AML-193 (cell line): ENCODE measurements at regions not wholly inside any gene's neighbourhood (a gene's known extent, or its start where the extent isn't known, plus 50 kb on each side); places are given as distances from the start of the nearest gene placed in this dataset.
A peak's percentile ranks its signal among the peaks of the same experiment; 100 is the strongest.
"Not testable (repeated sequence)": the region's sequence is repeated elsewhere in the genome, so short reads cannot be mapped to it uniquely, and the experiment has no call there.

Source experiments
- DNase-seq, 2 experiments: peaks; one replicate each; lab custom pipeline; 2025; lab: John Stamatoyannopoulos, UW

GRCh38 chr19:30815889-30816580 is 443.9 kb downstream of the ZNF536 start:
- no peak for DNase-seq

DNA sequence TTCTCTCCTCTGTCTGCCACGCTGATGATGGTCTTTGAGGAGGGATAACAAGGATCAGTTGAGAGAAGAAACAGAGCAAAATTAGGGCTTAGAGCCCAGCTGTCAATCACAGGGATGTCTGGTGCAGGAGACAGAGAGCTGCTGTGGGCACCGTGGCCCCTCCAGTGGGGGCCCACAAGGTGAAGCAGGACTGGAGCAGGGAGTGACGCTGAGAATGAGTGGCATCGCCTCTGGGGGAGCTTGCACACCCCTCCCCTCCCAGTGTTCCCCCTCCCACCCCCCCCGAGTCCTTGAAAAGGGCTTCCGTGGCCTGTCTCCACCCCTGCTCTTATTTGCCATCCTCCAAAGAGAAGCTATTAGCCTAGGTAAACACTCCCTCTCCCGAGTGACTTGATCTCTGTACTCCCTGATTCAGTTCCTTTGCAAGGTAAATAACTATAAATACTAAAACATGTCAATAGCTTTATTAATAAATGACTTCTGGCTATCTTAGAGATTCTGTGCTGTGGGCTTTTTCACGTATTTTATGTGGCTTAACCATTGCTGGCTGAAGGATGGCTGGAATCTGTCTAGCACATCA is 440.0 kb downstream of the ZNF536 start:
- DNase-seq = no peak

DNA sequence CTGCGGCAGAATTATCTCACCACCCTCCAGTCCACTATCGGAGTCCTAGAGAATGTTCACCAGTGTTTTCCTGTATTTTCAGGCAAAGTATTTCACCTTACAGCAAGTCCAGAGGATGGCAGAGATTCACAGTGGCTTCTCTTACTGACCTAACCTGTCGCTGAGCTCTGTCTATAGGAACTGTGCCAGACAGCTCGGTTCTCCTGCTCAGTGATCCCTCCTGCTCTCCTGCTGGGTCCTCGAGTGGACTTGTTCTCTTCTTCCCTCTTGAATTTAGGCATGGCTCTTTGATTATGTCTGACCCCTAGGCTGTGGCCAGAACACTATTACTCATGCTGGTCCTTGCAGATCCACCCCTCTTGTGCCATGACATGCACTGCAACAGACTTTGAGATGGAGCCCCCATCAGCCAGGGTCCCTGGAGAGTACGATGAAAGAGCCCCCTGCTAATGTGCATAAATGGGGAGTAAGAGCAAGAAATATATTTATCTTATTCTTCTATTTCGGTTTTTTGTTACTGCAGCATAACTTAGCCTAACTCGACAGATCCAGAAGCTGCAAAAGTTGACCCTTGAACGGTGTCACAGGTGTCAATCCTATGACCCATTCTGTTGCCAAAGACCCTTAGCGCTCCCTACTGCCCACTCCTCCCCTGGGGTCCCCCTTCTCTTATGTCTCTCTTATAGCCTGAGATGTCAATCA is 439.4 kb downstream of the ZNF536 start:
- DNase-seq = no peak

GRCh38 chr19:30810726-30811125 is 438.5 kb downstream of the ZNF536 start:
- DNase-seq = no peak

DNA sequence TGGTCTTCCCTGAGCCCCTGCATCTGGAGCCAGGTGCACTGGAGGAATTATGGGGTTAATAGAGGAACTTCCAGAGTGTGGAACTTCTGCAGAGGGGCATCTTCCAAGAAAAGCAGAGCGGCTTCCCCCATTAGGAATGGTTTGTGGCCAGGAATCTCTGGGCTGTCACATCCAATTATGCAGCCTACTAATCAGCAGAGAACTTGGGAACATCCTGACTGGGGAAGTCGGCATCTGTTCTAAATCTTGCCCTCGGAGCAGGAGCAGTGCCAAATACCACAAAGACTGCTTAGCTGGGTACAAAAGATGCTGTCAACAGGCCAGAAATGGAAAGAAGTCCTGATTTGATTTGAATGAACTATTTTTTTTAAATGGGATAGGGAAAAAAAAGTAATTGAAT is 435.1 kb downstream of the ZNF536 start:
- no peak for DNase-seq

GRCh38 chr19:30806311-30806710 is 434.1 kb downstream of the ZNF536 start:
- no peak for DNase-seq

GRCh38 chr19:30804751-30805150 is 432.6 kb downstream of the ZNF536 start:
- DNase-seq = no peak

- not testable (repeated sequence) for DNase-seq
Measured at GRCh38 chr19:30804333-30804732, 432.1 kb downstream of the ZNF536 start.

DNA sequence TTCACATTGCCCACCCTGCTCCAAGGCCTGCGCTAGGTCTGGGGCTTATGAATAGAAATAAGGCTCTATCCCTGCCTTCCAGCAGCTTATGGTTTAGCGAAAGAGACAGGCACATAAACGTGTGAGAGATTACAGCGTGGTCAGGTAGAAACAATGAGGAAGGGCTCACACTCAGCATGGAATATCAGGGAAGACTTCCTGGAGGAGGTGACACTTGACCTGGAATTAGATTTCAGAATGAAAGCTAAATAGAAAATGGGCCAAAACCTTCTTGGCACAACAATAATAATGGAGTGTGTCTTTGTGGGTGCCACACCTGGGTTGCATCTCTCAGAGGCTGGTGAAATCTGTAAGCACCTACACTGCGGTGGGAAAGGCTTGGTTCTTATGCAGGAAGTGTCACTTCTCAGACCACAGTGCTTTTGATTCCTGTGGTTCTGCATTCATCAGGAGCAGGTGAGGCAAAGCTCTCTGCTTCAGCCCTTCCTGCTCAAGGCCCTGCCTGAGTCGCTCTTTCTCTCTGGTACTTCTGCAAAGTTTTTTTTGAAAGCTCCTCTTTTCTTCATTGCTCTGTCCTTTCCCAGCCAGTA is 430.3 kb downstream of the ZNF536 start:
- no peak for DNase-seq

DNA sequence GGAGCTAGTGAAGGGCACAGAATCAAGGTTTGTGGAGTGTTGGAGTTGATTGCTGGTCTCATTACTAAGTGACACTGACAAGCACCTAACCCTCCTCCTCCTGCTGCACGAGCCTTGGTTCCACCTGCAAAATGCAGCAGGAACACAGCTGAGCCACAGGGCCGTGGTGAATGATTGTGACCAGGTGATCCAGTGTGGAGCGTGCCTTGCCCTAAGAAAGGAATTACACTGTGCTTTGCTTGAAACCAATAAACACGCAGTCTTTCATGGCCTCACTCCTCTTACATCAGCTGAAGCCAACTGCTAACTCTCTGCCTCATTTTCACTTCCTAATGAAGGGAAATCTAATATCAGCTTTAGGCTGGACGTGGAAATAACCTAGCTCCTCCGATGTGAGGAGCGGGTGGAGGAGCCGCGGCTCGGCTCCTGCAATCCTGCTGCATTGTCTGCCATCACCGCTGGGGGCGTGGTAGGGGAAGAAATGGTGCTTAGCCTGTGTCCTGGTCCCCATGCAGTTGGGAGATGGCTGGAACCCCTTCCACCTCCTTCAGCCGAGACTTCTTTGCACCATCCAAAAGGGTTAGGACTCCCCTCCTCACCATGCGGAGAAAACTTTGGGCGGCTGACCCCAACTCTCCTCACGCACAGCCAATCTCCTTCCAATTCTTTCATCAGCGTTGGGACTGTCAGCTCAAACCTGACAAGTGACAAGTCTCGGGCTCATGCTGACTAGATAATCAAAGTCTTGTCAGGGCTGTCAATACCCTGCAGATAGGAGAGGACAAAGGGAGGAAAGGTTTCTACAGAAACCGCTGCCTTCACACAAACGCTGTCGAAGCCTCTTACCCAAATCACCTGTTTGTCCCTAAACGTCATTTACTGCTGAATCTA is 427.9 kb downstream of the ZNF536 start:
- DNase-seq = no peak

GRCh38 chr19:30795727-30796126 is 423.5 kb downstream of the ZNF536 start:
- no peak for DNase-seq

DNA sequence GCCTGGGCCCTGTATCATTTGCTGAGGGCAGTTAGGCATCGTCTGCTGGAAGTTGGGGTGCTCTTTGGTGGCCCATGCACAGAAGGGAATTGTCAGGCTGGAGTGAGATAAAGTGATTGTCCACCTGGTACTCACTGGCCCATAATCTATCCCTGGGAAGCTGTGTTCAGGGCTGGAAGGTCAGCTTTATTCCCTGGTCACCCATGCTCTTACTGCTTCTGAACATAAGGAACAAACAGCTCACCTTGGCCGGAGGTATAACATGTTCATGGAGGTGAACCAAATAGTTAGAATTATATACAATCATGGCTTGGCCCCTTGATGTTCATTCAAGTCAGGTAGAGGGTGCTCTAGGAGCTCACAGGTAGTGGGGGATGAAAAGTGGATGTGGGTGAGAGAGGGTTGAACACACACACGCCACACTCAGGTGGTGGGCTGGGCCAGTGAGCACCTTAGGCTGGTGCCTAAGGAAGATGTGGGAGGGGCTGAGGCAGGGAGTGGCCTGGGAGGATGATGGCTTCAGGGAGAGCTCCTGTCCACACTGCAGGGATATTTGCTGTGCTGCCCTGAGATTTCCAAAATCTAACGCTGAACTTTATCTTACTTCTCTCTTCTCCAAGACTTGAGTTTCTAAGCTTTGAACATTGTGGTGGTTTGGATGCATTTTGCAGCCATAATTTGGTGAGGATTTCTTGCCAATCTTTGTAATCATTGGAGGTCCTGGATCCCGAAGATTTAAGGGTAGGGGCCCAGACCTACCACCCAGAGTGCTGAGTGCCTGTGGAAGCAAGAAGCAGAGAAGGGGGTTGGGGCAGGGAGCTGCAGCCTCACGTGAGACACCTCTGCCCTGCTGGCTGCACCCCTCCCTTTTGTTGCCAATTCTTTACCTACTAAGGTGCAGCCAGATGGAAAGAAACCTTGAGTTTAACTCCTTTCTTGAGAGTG is 420.6 kb downstream of the ZNF536 start:
- no peak for DNase-seq

- no peak for DNase-seq
Measured at GRCh38 chr19:30791088-30791487, 418.9 kb downstream of the ZNF536 start.

DNA sequence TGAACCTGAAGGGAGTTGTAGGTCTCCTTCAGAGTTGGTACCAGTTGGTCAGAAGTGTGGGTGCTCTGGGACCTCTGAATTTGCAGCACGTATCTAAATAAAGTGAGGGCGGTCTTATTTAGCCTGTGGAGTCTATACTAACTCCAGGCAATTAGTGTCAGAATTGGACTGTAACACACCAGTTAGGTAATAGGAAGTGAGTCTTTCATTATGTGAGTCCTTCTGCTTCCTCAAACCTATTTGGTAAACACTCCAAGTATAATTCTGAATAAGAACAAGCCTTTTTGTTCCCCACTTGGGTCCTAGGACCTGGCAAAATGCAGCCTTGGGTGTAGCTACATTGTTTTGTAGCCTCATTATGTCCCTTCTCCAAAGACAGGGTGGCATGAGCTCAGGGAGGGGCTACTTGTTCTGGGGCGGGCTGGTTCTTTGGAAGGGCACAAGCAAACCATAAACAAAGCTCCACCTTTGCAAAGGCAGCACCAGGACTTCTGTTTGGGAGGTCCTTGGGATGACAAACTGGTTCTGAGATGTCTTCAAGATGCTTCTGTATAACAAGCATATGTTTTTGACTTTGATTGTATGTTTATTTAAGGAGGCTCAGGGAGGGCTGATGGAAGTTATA is 418.0 kb downstream of the ZNF536 start:
- DNase-seq = peak in 1 of 2 experiments; percentile 1

DNA sequence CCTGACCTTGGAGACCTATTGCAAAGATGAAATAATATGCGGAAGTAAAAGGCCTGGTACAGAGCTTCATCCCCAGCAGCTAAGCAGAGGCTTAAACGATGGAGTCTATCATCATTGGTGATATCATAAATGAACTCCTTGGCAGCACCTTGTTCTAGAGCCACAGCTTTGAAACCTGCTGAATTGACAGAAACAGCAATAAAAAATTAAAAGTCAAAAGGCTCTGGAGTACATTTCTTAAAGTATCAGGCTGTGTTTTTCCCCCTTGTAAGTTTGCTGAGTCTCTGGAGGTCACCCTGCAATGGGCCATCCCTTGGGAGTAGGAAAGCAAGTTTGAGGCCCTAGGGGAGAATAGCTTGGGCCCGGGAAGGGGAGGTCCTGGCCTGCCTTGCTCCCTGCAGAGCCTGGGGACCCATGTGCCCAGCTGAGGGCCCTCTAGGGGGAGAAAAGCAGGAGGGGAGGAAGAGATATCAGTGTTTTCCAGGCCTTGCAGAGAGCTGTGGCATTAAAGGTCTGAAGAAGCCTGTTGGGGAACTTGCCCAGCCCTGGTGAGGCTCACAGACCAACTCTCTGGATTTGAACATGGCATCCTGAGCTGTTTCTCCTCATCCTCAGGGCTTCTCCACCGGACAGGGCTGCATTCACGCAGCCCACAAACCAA is 416.1 kb downstream of the ZNF536 start:
- DNase-seq = no peak

GRCh38 chr19:30785458-30786137 is 413.4 kb downstream of the ZNF536 start:
- no peak for DNase-seq

- DNase-seq = peak in 1 of 2 experiments; percentile 12
Measured at GRCh38 chr19:30784850-30785457, 412.8 kb downstream of the ZNF536 start.

DNA sequence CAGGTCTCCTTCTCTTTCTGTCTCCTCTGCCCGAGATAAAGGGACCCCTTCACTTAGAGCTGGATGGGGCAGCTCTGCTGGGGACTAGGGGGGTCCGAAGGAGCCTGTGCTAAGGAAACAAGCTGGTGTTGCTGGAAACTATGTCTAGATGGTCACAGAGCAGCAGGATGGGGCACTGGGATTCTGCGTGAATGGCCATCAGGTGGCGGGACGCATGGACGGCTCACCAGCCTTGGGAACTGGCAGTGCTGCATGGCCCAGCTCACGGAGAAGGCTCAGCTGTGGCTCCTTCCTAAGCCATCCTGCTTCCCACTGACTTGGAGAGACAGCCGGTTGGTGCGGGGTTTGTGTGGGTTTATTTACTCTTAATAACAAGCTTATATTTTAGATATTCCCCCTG is 411.8 kb downstream of the ZNF536 start:
- DNase-seq = no peak

DNA sequence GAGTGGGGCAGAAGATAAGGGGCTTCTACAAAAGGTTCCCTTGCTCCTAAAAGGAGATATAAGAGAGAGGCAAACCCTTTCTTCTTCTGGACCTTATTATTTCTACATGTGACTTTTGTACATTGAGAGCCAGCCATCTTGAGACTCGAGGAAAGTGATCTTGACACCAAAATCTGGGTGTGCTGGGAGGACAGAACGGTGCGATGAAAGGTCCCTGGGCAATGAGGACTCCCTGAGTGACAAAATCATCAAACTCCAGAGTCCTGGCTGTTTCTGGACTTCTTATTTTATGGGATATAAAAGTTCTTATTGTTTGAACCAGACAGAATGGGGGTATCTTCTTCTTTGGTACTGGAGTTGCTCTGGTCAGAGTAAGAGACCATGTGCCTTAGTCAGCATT is 411.0 kb downstream of the ZNF536 start:
- DNase-seq = no peak
